Transverse colon (tissue), 4 donors: ENCODE measurements at regions not wholly inside any gene's neighbourhood (a gene's known extent, or its start where the extent isn't known, plus 50 kb on each side); places are given as distances from the start of the nearest gene placed in this dataset.

Source experiments
- DNase-seq: peaks from one replicate; pipeline ENCODE4 v3.0.0-alpha.2; 2019
- H3K27ac ChIP-seq, 4 donors: fragments of 200-600 bp; sonication (generic); 2 replicates each; pipeline ENCODE4 v1.5.1; 2016 to 2018; ENCODE audit warnings: inconsistent platforms in 4 of 4
- H3K27me3 ChIP-seq: fragments of 200-600 bp; sonication (generic); 2 replicates; pipeline ENCODE4 v1.5.1; 2017; ENCODE audit warnings: inconsistent platforms
- H3K36me3 ChIP-seq, 4 donors: fragments of 200-600 bp; sonication (generic); 2 replicates each; pipeline ENCODE4 v1.5.1; 2017 to 2019; ENCODE audit warnings: inconsistent platforms in 4 of 4
- H3K4me1 ChIP-seq, 4 donors: fragments of 200-600 bp; sonication (generic); 2 replicates each; pipeline ENCODE4 v1.5.1; 2017 to 2020; ENCODE audit warnings: inconsistent platforms in 4 of 4
- H3K4me3 ChIP-seq, 4 donors: fragments of 200-600 bp; sonication (generic); 1 replicate in 1 of 4; 2 replicates in 3 of 4; pipeline versions ENCODE4 v1.5.1 to v1.6.1; 2017 to 2019; ENCODE audit warnings: inconsistent platforms in 4 of 4
- H3K9me3 ChIP-seq, 2 donors: fragments of 200-600 bp; sonication (generic); 2 replicates each; pipeline ENCODE4 v1.5.1; 2017 to 2019; ENCODE audit warnings: inconsistent platforms in 2 of 2
- CTCF ChIP-seq, 5 experiments: fragments of 200-600 bp in 3 of 5; fragments of 450-650 bp in 2 of 5; sonication (generic) in 3 of 5; IDR thresholded peaks; 1 replicate in 2 of 5; 2 replicates in 3 of 5; pipeline ENCODE4 v1.5.1; 2016 to 2017; ENCODE audit warnings: antibody characterized with exemption in 5 of 5, inconsistent platforms in 3 of 5, mild to moderate bottlenecking in 2 of 5, moderate library complexity in 1 of 5
- EP300 ChIP-seq: sonication (generic); formaldehyde crosslinking; IDR thresholded peaks from one replicate; pipeline ENCODE4 v1.6.1; 2017; ENCODE audit warnings: antibody characterized with exemption, low read depth
- POLR2A ChIP-seq: fragments of 450-650 bp; IDR thresholded peaks from one replicate; pipeline ENCODE4 v1.6.1; 2016; ENCODE audit warnings: antibody characterized with exemption, mild to moderate bottlenecking, moderate library complexity
- POLR2AphosphoS5 ChIP-seq, 3 donors: sonication (generic); formaldehyde crosslinking; IDR thresholded peaks; one replicate each; pipeline ENCODE4 v1.6.1; 2016; ENCODE audit warnings: antibody characterized with exemption in 3 of 3
- WGBS, 2 donors: methylation state at CpG; one replicate each; pipeline ENCODE4 v1.1.5; 2018; ENCODE audit warnings: low coverage in 1 of 2; 5-methylcytosine and 5-hydroxymethylcytosine counted together
- in situ Hi-C, 4 donors: fragments of 200-750 bp; cut with MboI; loops; one replicate each; pipeline versions ENCODE4 v1.15.0 to v1.15.1; 2017; ENCODE audit warnings: low sequenced_read_pairs in 3 of 4, low pct_ligation_motif_present in 1 of 4, low pct_unique_long_range_greater_than_20kb in 1 of 4
- intact Hi-C: fragments of 100-400 bp; cut with DNase I; formaldehyde crosslinking; loops from one replicate; pipeline ENCODE4 v1.15.1; 2023; ENCODE audit warnings: low total_unique reads

- Histone ChIP-seq H3K4me1 (no peaks in the 10 kb centered on the region), H3K9me3 (no peaks in the 10 kb centered on the region), H3K4me3 (no peak overlapping the region), H3K36me3 (no peaks in the 10 kb centered on the region), H3K27ac (no peak overlapping the region), H3K27me3 (no peaks in the 10 kb centered on the region)
- intact Hi-C loops: no loop called here
- in situ Hi-C loops: no loop called here
- DNase-seq: no peak
- 63 to 77% methylated on average over 7 to 28 of the region's 29 CpGs for WGBS, 2 donors
- TF ChIP-seq EP300 (no peak), POLR2A (no peak), POLR2AphosphoS5 (IDR thresholded peaks at IDR 0.05) (no peak), CTCF (IDR thresholded peaks at IDR 0.05) (no peak)
These were observed 120.9 kb upstream of the RPS6KA2 start for GRCh38 chr6:166747644-166748595.

GRCh38 chr6:166745801-166746668, 119.0 kb upstream of the RPS6KA2 start:
- no peaks in the 10 kb centered on the region for H3K36me3 ChIP-seq
- H3K27me3 ChIP-seq: no peaks in the 10 kb centered on the region
- no peak overlapping the region for H3K4me3 ChIP-seq
- H3K4me1 ChIP-seq: no peaks in the 10 kb centered on the region
- H3K9me3 ChIP-seq: no peaks in the 10 kb centered on the region
- no peak for DNase-seq
- in situ Hi-C loops: no loop called here
- peak overlapping the region in 2 of 4 donors; percentile 49 to 61 for H3K27ac ChIP-seq
- no peak for TF ChIP-seq POLR2A
- TF ChIP-seq CTCF (IDR thresholded peaks at IDR 0.05): no peak
- TF ChIP-seq POLR2AphosphoS5 (IDR thresholded peaks at IDR 0.05): no peak
- TF ChIP-seq EP300: no peak
- intact Hi-C loops: no loop called here
- WGBS, 2 donors: 86 to 89% methylated on average over 11 to 16 of the region's 16 CpGs

GRCh38 chr6:166744223-166745134, 117.4 kb upstream of the RPS6KA2 start:
- intact Hi-C loops (no loop called here), in situ Hi-C loops (no loop called here)
- WGBS, 2 donors: 91% methylated on average over 29 of the region's 33 CpGs; no CpG with 5 or more reads in 1 of the 2 donors
- no peaks in the 10 kb centered on the region for H3K36me3 ChIP-seq
- no peak for DNase-seq
- TF ChIP-seq CTCF (IDR thresholded peaks at IDR 0.05) (no peak), EP300 (no peak), POLR2A (no peak), POLR2AphosphoS5 (IDR thresholded peaks at IDR 0.05) (no peak)
- no peaks in the 10 kb centered on the region for H3K27me3 ChIP-seq
- H3K9me3 ChIP-seq: no peaks in the 10 kb centered on the region
- no peak overlapping the region for H3K4me3 ChIP-seq
- peaks cover 0 to 6% (median 0%) of the 10 kb centered on the region in 4 donors for H3K4me1 ChIP-seq
- peak overlapping the region in 2 of 4 donors; percentile 49 to 61 for H3K27ac ChIP-seq
